A172 (cell line): ENCODE measurements at regions not wholly inside any gene's neighbourhood (a gene's known extent, or its start where the extent isn't known, plus 50 kb on each side); places are given as distances from the start of the nearest gene placed in this dataset.

Source experiments
- DNase-seq: peaks from one replicate; pipeline ENCODE4 v3.0.0-alpha.2; 2015; ENCODE audit warnings: low spot score

GRCh38 chr9:82212885-82213284 is 224.3 kb downstream of the SPATA31D1 start:
- DNase-seq = no peak

- no peak for DNase-seq
Measured at GRCh38 chr9:82216435-82216834, 227.9 kb downstream of the SPATA31D1 start.

- peak; percentile 68 for DNase-seq
Measured at GRCh38 chr9:82223442-82223841, 234.9 kb downstream of the SPATA31D1 start.

- DNase-seq = no peak
Measured at GRCh38 chr9:82231411-82231810, 242.8 kb downstream of the SPATA31D1 start.

GRCh38 chr9:82234160-82234943 is 245.8 kb downstream of the SPATA31D1 start:
- no peak for DNase-seq

GRCh38 chr9:82242285-82242963 is 253.9 kb downstream of the SPATA31D1 start:
- no peak for DNase-seq

GRCh38 chr9:82247318-82247717 is 258.7 kb downstream of the SPATA31D1 start:
- peak; percentile 53 for DNase-seq

GRCh38 chr9:82252116-82252515 is 263.5 kb downstream of the SPATA31D1 start:
- no peak for DNase-seq

- no peak for DNase-seq
Measured at GRCh38 chr9:82254646-82255367, 266.2 kb downstream of the SPATA31D1 start.

- no peak for DNase-seq
Measured at GRCh38 chr9:82255481-82256176, 267.1 kb downstream of the SPATA31D1 start.

GRCh38 chr9:82260691-82261090 is 272.1 kb downstream of the SPATA31D1 start:
- no peak for DNase-seq

GRCh38 chr9:82263619-82264018 is 275.0 kb downstream of the SPATA31D1 start:
- DNase-seq = no peak

GRCh38 chr9:82271106-82271561 is 282.6 kb downstream of the SPATA31D1 start:
- peak; percentile 23 for DNase-seq

- peak; percentile 53 for DNase-seq
Measured at GRCh38 chr9:82273121-82273520, 284.5 kb downstream of the SPATA31D1 start.

- no peak for DNase-seq
Measured at GRCh38 chr9:82275258-82275927, 286.8 kb downstream of the SPATA31D1 start.

GRCh38 chr9:82281066-82281465 is 292.5 kb downstream of the SPATA31D1 start:
- DNase-seq = no peak

- DNase-seq = no peak
Measured at GRCh38 chr9:82284758-82285157, 296.2 kb downstream of the SPATA31D1 start.

- no peak for DNase-seq
Measured at GRCh38 chr9:82295181-82295580, 306.6 kb downstream of the SPATA31D1 start.

GRCh38 chr9:82299870-82300269 is 311.3 kb downstream of the SPATA31D1 start:
- no peak for DNase-seq

GRCh38 chr9:82302968-82303655 is 314.5 kb downstream of the SPATA31D1 start:
- no peak for DNase-seq

- no peak for DNase-seq
Measured at GRCh38 chr9:82308836-82309235, 320.3 kb downstream of the SPATA31D1 start.
